ENCODE measurements at regions not wholly inside any gene's neighbourhood (a gene's known extent, or its start where the extent isn't known, plus 50 kb on each side); places are given as distances from the start of the nearest gene placed in this dataset.

- no peaks in the 10 kb centered on the region for H3K36me3 ChIP-seq
- no peak overlapping the region for H3K27ac ChIP-seq (replicated peaks)
- no peak overlapping the region for H3K4me3 ChIP-seq
- peaks cover 13% of the 10 kb centered on the region for H3K4me1 ChIP-seq
- peaks cover 2% of the 10 kb centered on the region for H3K9me3 ChIP-seq (replicated peaks)
- intact Hi-C loops (cut with micrococcal nuclease), result no loop called here
- no peak for TF ChIP-seq CTCF (IDR thresholded peaks at IDR 0.05; ENCODE audit: borderline replicate concordance)
- H3K27me3 ChIP-seq (ENCODE audit: low read depth), result no peaks in the 10 kb centered on the region
- no peak for DNase-seq
Measured at GRCh38 chr17:77720946-77721845, 237.3 kb upstream of the TNRC6C start.

GRCh38 chr17:77721846-77722160 is 236.7 kb upstream of the TNRC6C start:
- H3K4me1 ChIP-seq, result peaks cover 19% of the 10 kb centered on the region
- intact Hi-C loops (cut with micrococcal nuclease), result no loop called here
- H3K9me3 ChIP-seq (replicated peaks), result no peaks in the 10 kb centered on the region
- no peaks in the 10 kb centered on the region for H3K27me3 ChIP-seq (ENCODE audit: low read depth)
- H3K36me3 ChIP-seq, result no peaks in the 10 kb centered on the region
- no peak for TF ChIP-seq CTCF (IDR thresholded peaks at IDR 0.05; ENCODE audit: borderline replicate concordance)
- H3K27ac ChIP-seq (replicated peaks), result no peak overlapping the region
- H3K4me3 ChIP-seq, result no peak overlapping the region
- no peak for DNase-seq

- intact Hi-C loops (cut with micrococcal nuclease), result no loop called here
- Histone ChIP-seq H3K4me3 (no peak overlapping the region), H3K27ac (replicated peaks) (no peak overlapping the region), H3K27me3 (ENCODE audit: low read depth) (no peaks in the 10 kb centered on the region), H3K4me1 (peaks cover 24% of the 10 kb centered on the region), H3K36me3 (no peaks in the 10 kb centered on the region), H3K9me3 (replicated peaks) (no peaks in the 10 kb centered on the region)
- DNase-seq, result no peak
- no peak for TF ChIP-seq CTCF (IDR thresholded peaks at IDR 0.05; ENCODE audit: borderline replicate concordance)
Measured at GRCh38 chr17:77722366-77722765, 236.1 kb upstream of the TNRC6C start.

GRCh38 chr17:77723071-77723908 is 235.2 kb upstream of the TNRC6C start:
- TF ChIP-seq CTCF (IDR thresholded peaks at IDR 0.05; ENCODE audit: borderline replicate concordance), result no peak
- DNase-seq, result peak; percentile 38
- intact Hi-C loops (cut with micrococcal nuclease), result no loop called here
- H3K4me1 ChIP-seq, result peaks cover 26% of the 10 kb centered on the region
- no peaks in the 10 kb centered on the region for H3K36me3 ChIP-seq
- no peaks in the 10 kb centered on the region for H3K27me3 ChIP-seq (ENCODE audit: low read depth)
- no peak overlapping the region for H3K4me3 ChIP-seq
- H3K27ac ChIP-seq (replicated peaks), result no peak overlapping the region
- no peaks in the 10 kb centered on the region for H3K9me3 ChIP-seq (replicated peaks)

- Histone ChIP-seq H3K9me3 (replicated peaks) (no peaks in the 10 kb centered on the region), H3K27ac (replicated peaks) (no peak overlapping the region), H3K4me1 (peaks cover 35% of the 10 kb centered on the region), H3K27me3 (ENCODE audit: low read depth) (no peaks in the 10 kb centered on the region), H3K4me3 (no peak overlapping the region), H3K36me3 (no peaks in the 10 kb centered on the region)
- no peak for DNase-seq
- TF ChIP-seq CTCF (IDR thresholded peaks at IDR 0.05; ENCODE audit: borderline replicate concordance), result no peak
- intact Hi-C loops (cut with micrococcal nuclease), result no loop called here
Measured at GRCh38 chr17:77723909-77724875, 234.3 kb upstream of the TNRC6C start.

Data from left ventricle myocardium inferior (tissue), 1 donor.